Common myeloid progenitor, CD34-positive (primary cell): ENCODE measurements at regions not wholly inside any gene's neighbourhood (a gene's known extent, or its start where the extent isn't known, plus 50 kb on each side); places are given as distances from the start of the nearest gene placed in this dataset.

Source experiments
- CTCF ChIA-PET: fragments of 350-600 bp; sonication (Branson Sonifier 250); formaldehyde crosslinking; loops from one replicate; lab custom pipeline; 2021; ENCODE audit warnings: antibody characterized with exemption; lab: Charles Lee
- POLR2A ChIA-PET: fragments of 350-600 bp; sonication (Branson Sonifier 250); formaldehyde crosslinking; loops from one replicate; lab custom pipeline; 2021; ENCODE audit warnings: antibody characterized with exemption; lab: Charles Lee
- DNase-seq, 3 donors: peaks; one replicate each; pipeline versions ENCODE4 v3.0.0 to v3.0.0-alpha.2; 2013
- H3K27ac ChIP-seq, 2 experiments: 1 replicate in 1 of 2; 2 replicates in 1 of 2; pipeline ENCODE4 v1.7.0; 2013; ENCODE audit warnings: inconsistent platforms in 2 of 2, low read length in 2 of 2, mild to moderate bottlenecking in 2 of 2, low read depth in 1 of 2, moderate library complexity in 1 of 2; ENCODE audit not compliant: severe bottlenecking in 2 of 2, insufficient read depth in 1 of 2, poor library complexity in 1 of 2
- H3K27me3 ChIP-seq, 5 experiments: replicated peaks in 2 of 5; 1 replicate in 3 of 5; 2 replicates in 2 of 5; pipeline versions ENCODE4 v1.6.1 to v1.7.0; 2013; ENCODE audit warnings: low read length in 4 of 5, mild to moderate bottlenecking in 2 of 5, moderate library complexity in 2 of 5, inconsistent platforms in 1 of 5; ENCODE audit not compliant: insufficient read depth in 5 of 5, control insufficient read depth in 4 of 5
- H3K36me3 ChIP-seq, 4 experiments: 1 replicate in 2 of 4; 2 replicates in 2 of 4; pipeline versions ENCODE4 v1.6.1 to v1.7.0; 2013; ENCODE audit warnings: low read length in 3 of 4, control low read depth in 1 of 4, mild to moderate bottlenecking in 1 of 4; ENCODE audit not compliant: control insufficient read depth in 4 of 4, insufficient read depth in 4 of 4
- H3K4me1 ChIP-seq, 4 experiments: 1 replicate in 3 of 4; 2 replicates in 1 of 4; pipeline versions ENCODE4 v1.6.1 to v1.7.1; 2013; ENCODE audit warnings: low read length in 3 of 4, mild to moderate bottlenecking in 3 of 4, control low read depth in 1 of 4, inconsistent platforms in 1 of 4, moderate library complexity in 1 of 4; ENCODE audit not compliant: control insufficient read depth in 4 of 4, insufficient read depth in 4 of 4; ENCODE audit errors: control extremely low read depth in 1 of 4
- H3K4me3 ChIP-seq, 7 experiments: 1 replicate in 4 of 7; 2 replicates in 3 of 7; pipeline versions ENCODE4 v1.5.1 to v1.7.0; 2013; ENCODE audit warnings: mild to moderate bottlenecking in 7 of 7, low read length in 6 of 7, moderate library complexity in 6 of 7, inconsistent platforms in 2 of 7, low read depth in 2 of 7, control low read depth in 1 of 7; ENCODE audit not compliant: insufficient read depth in 4 of 7, control insufficient read depth in 1 of 7; ENCODE audit errors: extremely low read depth in 1 of 7
- H3K9me3 ChIP-seq, 5 experiments: 1 replicate in 4 of 5; 2 replicates in 1 of 5; pipeline versions ENCODE4 v1.6.1 to v1.7.1; 2013; ENCODE audit warnings: low read length in 4 of 5, mild to moderate bottlenecking in 2 of 5, inconsistent platforms in 1 of 5, low read depth in 1 of 5, moderate library complexity in 1 of 5; ENCODE audit not compliant: control insufficient read depth in 4 of 5, insufficient read depth in 2 of 5; ENCODE audit errors: control extremely low read depth in 1 of 5
- WGBS: methylation state at CpG from one replicate; pipeline ENCODE4 v1.1.5; 2013; ENCODE audit not compliant: insufficient coverage; 5-methylcytosine and 5-hydroxymethylcytosine counted together

- DNase-seq: no peak
- WGBS: 100% methylated on average over 3 of the region's 3 CpGs
These were observed 50.6 kb upstream of the ZNF385D start for GRCh38 chr3:21801631-21802030.

GRCh38 chr3:21803604-21804003, 52.6 kb upstream of the ZNF385D start:
- DNase-seq: no peak
- no peak overlapping the region for H3K27ac ChIP-seq
- H3K27me3 ChIP-seq: no peaks in the 10 kb centered on the region
- ChIA-PET POLR2A (no interaction called here), CTCF (no interaction called here)
- no CpG with 5 or more reads among the region's 1 CpG for WGBS
- peaks cover 0 to 4% (median 0%) of the 10 kb centered on the region in 4 experiments for H3K36me3 ChIP-seq
- H3K4me1 ChIP-seq: no peaks in the 10 kb centered on the region
- H3K4me3 ChIP-seq: no peak overlapping the region
- H3K9me3 ChIP-seq: peaks cover 0 to 16% (median 0%) of the 10 kb centered on the region in 5 experiments

More at GRCh38 chr3:21801631-21802030, 50.6 kb upstream of the ZNF385D start:
- peaks cover 0 to 4% (median 0%) of the 10 kb centered on the region in 4 experiments for H3K36me3 ChIP-seq
- no peak overlapping the region for H3K4me3 ChIP-seq
- H3K9me3 ChIP-seq: peaks cover 0 to 16% (median 0%) of the 10 kb centered on the region in 5 experiments
- ChIA-PET CTCF (no interaction called here), POLR2A (no interaction called here)
- H3K27me3 ChIP-seq: no peaks in the 10 kb centered on the region
- H3K4me1 ChIP-seq: no peaks in the 10 kb centered on the region
- no peak overlapping the region for H3K27ac ChIP-seq

- no peaks in the 10 kb centered on the region for H3K4me1 ChIP-seq
- H3K9me3 ChIP-seq: peaks cover 0 to 16% (median 0%) of the 10 kb centered on the region in 5 experiments
- H3K27ac ChIP-seq: no peak overlapping the region
- ChIA-PET CTCF (no interaction called here), POLR2A (no interaction called here)
- DNase-seq: no peak
- 86% methylated on average over 2 of the region's 2 CpGs for WGBS
- no peak overlapping the region for H3K4me3 ChIP-seq
- H3K27me3 ChIP-seq: no peaks in the 10 kb centered on the region
- peaks cover 0 to 4% (median 0%) of the 10 kb centered on the region in 4 experiments for H3K36me3 ChIP-seq
These were observed 53.3 kb upstream of the ZNF385D start for GRCh38 chr3:21804330-21804729.

- no peak overlapping the region for H3K4me3 ChIP-seq
- no peaks in the 10 kb centered on the region for H3K4me1 ChIP-seq
- DNase-seq: no peak
- ChIA-PET POLR2A (no interaction called here), CTCF (no interaction called here)
- H3K27ac ChIP-seq: no peak overlapping the region
- WGBS: no CpG with 5 or more reads among the region's 1 CpG
- peaks cover 0 to 1% (median 0%) of the 10 kb centered on the region in 4 experiments for H3K36me3 ChIP-seq
- no peaks in the 10 kb centered on the region for H3K27me3 ChIP-seq
- H3K9me3 ChIP-seq: peaks cover 0 to 2% (median 0%) of the 10 kb centered on the region in 5 experiments
These were observed 55.7 kb upstream of the ZNF385D start for GRCh38 chr3:21806733-21807132.

- CTCF ChIA-PET: no interaction called here
- 94% methylated on average over 9 of the region's 12 CpGs for WGBS
- H3K4me1 ChIP-seq: peaks cover 0 to 5% (median 0%) of the 10 kb centered on the region in 4 experiments
- no peaks in the 10 kb centered on the region for H3K9me3 ChIP-seq
- H3K27ac ChIP-seq: no peak overlapping the region
- no peaks in the 10 kb centered on the region for H3K36me3 ChIP-seq
- peaks cover 0 to 3% (median 0%) of the 10 kb centered on the region in 5 experiments for H3K27me3 ChIP-seq
- no peak for DNase-seq
- POLR2A ChIA-PET: no interaction called here
- no peak overlapping the region for H3K4me3 ChIP-seq
These were observed 74.7 kb upstream of the ZNF385D start for GRCh38 chr3:21825684-21826083.

GRCh38 chr3:21826416-21826815, 75.4 kb upstream of the ZNF385D start:
- DNase-seq: peak in 2 of 3 donors; percentile 4 to 6
- Histone ChIP-seq H3K27ac (no peak overlapping the region), H3K4me1 (peaks cover 0 to 5% (median 0%) of the 10 kb centered on the region in 4 experiments), H3K9me3 (no peaks in the 10 kb centered on the region), H3K27me3 (peaks cover 0 to 3% (median 0%) of the 10 kb centered on the region in 5 experiments), H3K4me3 (no peak overlapping the region), H3K36me3 (no peaks in the 10 kb centered on the region)
- no CpG with 5 or more reads among the region's 1 CpG for WGBS
- ChIA-PET CTCF (interaction anchor here (0.7 to 1.1 kb wide), 2 partner anchors 14 to 21 kb away, joined by 3 read pairs; no protein-coding TSS in a partner anchor), POLR2A (no interaction called here)

- Histone ChIP-seq H3K27ac (no peak overlapping the region), H3K27me3 (peaks cover 0 to 3% (median 0%) of the 10 kb centered on the region in 5 experiments), H3K9me3 (no peaks in the 10 kb centered on the region), H3K4me3 (no peak overlapping the region), H3K4me1 (peaks cover 0 to 5% (median 0%) of the 10 kb centered on the region in 4 experiments), H3K36me3 (no peaks in the 10 kb centered on the region)
- ChIA-PET CTCF (no interaction called here), POLR2A (no interaction called here)
- DNase-seq: no peak
- WGBS: no CpG with 5 or more reads among the region's 2 CpGs
These were observed 79.5 kb upstream of the ZNF385D start for GRCh38 chr3:21830541-21830940.
